ENCODE measurements at regions not wholly inside any gene's neighbourhood (a gene's known extent, or its start where the extent isn't known, plus 50 kb on each side); places are given as distances from the start of the nearest gene placed in this dataset.

DNA sequence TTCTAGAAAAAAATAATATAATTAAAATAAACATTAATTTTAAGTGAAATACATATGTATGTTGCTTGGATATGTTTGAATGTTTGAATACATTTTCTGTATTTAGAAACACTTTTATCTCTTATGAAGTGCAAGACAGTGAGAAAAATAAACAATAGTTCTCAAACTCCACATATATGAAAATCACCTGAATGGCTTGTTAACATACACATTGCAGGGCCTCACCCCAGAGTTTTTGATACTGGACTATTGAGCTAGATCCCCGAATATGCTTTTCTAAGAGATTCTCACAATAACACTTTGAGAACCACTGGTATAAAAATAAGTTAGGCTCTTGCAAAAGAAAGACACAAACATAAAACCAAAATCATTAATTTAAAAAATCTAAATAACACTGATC is 1570.3 kb upstream of the PRR20A start:
- Histone ChIP-seq H3K9me3 (no peaks in the 10 kb centered on the region), H3K27ac (no peak overlapping the region), H3K27me3 (no peaks in the 10 kb centered on the region), H3K4me1 (no peaks in the 10 kb centered on the region), H3K36me3 (replicated peaks in 1 of 2; ENCODE audit: insufficient read depth in 1 of 2, low read depth in 2 of 2) (no peaks in the 10 kb centered on the region), H3K4me3 (no peak overlapping the region)
- WGBS, 2 donors = 57 to 67% methylated on average over 1 of the region's 1 CpG
- intact Hi-C loops (cut with DNase I) = no loop called here
- ATAC-seq (no peak), DNase-seq (no peak)
- TF ChIP-seq POLR2A (IDR thresholded peaks at IDR 0.05) = no peak
- TF ChIP-seq, protein P1, sequence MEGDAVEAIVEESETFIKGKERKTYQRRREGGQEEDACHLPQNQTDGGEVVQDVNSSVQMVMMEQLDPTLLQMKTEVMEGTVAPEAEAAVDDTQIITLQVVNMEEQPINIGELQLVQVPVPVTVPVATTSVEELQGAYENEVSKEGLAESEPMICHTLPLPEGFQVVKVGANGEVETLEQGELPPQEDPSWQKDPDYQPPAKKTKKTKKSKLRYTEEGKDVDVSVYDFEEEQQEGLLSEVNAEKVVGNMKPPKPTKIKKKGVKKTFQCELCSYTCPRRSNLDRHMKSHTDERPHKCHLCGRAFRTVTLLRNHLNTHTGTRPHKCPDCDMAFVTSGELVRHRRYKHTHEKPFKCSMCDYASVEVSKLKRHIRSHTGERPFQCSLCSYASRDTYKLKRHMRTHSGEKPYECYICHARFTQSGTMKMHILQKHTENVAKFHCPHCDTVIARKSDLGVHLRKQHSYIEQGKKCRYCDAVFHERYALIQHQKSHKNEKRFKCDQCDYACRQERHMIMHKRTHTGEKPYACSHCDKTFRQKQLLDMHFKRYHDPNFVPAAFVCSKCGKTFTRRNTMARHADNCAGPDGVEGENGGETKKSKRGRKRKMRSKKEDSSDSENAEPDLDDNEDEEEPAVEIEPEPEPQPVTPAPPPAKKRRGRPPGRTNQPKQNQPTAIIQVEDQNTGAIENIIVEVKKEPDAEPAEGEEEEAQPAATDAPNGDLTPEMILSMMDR (IDR thresholded peaks at IDR 0.05) = no peak

DNA sequence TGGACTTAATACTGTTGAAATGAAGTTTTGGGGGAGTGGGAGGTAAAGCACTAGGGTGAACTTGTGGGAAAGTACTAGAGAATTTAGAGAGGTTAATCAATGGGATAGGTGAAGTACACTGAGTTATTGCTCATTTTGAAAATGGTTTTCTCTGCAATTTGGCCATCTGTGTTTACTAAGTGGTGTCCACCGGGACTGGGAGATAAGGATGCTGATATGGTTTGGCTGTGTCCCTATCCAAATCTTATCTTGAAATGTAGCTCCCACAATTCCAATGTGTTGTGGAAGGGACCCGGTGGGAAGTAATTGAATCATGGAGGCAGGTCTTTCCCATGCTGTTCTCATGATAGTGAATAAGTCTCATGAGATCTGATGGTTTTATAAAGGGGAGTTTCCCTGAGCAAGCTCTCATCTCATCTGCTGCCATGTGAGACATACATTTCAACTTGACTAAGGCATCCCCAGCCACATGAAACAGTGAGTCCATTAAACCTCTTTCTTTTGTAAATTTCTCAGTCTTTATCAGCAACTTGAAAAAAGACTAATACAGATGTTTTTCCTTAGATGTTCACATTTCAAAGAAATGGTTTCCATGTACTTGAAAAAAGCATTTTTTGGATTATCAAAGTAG is 1569.4 kb upstream of the PRR20A start:
- TF ChIP-seq, protein P1 (IDR thresholded peaks at IDR 0.05) = no peak
- Histone ChIP-seq H3K27ac (no peak overlapping the region), H3K27me3 (no peaks in the 10 kb centered on the region), H3K4me3 (no peak overlapping the region), H3K36me3 (replicated peaks in 1 of 2; ENCODE audit: insufficient read depth in 1 of 2, low read depth in 2 of 2) (no peaks in the 10 kb centered on the region), H3K9me3 (no peaks in the 10 kb centered on the region), H3K4me1 (no peaks in the 10 kb centered on the region)
- DNase-seq = no peak
- intact Hi-C loops (cut with DNase I) = no loop called here
- 19 to 33% methylated on average over 2 of the region's 2 CpGs for WGBS, 2 donors
- ATAC-seq = no peak

DNA sequence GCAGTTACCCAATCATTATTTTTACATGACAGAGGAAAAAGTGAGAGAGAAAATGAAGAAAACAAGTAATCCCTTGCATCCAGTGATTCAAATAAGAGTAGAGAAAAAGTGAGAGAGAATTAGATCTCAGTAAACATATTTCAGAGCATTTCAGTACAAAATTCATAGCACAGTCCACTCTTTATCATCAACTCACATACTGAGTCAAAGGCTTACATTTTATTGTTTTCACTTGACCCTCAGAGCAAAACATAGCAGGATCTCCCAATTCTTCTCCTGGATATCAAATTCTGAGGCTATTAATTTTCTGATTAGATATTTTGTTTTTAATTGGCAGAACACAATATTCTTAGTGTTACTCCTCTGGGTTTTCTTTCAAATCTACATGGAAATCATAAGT is 1568.3 kb upstream of the PRR20A start:
- intact Hi-C loops (cut with DNase I) = no loop called here

DNA sequence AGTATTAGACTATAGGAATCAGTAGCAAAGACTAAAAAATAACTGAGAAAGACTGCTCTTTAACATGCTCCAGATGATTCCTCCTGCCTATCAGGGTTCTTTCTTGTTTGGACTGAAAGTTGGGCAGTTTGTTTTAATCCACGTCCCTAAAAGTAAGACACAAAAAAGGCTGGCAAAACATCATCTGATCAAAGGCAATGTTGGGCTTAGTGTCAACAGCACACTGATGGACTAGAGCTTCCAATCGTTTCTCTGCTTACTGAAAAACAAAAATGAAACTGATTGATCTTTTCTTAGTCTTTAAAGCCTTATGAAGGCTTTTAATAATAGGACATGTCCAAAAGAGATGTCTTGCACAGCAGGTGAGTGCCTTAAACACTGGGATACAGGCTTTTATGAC is 1567.9 kb upstream of the PRR20A start:
- ATAC-seq = no peak
- Histone ChIP-seq H3K4me1 (no peaks in the 10 kb centered on the region), H3K9me3 (no peaks in the 10 kb centered on the region), H3K4me3 (no peak overlapping the region), H3K27ac (no peak overlapping the region), H3K27me3 (no peaks in the 10 kb centered on the region), H3K36me3 (replicated peaks in 1 of 2; ENCODE audit: insufficient read depth in 1 of 2, low read depth in 2 of 2) (no peaks in the 10 kb centered on the region)
- DNase-seq = no peak
- TF ChIP-seq, protein P1 (IDR thresholded peaks at IDR 0.05) = no peak
- TF ChIP-seq POLR2A (IDR thresholded peaks at IDR 0.05) = no peak
- 8 to 18% methylated on average over 2 of the region's 2 CpGs for WGBS, 2 donors
- intact Hi-C loops (cut with DNase I) = no loop called here

More for the DNA sequence above, 1568.3 kb upstream of the PRR20A start:
- TF ChIP-seq, protein P1 (IDR thresholded peaks at IDR 0.05) = no peak
- TF ChIP-seq POLR2A (IDR thresholded peaks at IDR 0.05) = no peak
- H3K4me3 ChIP-seq = no peak overlapping the region
- no peaks in the 10 kb centered on the region for H3K27me3 ChIP-seq
- H3K36me3 ChIP-seq (replicated peaks in 1 of 2; ENCODE audit: insufficient read depth in 1 of 2, low read depth in 2 of 2) = no peaks in the 10 kb centered on the region
- no peak overlapping the region for H3K27ac ChIP-seq
- no peaks in the 10 kb centered on the region for H3K4me1 ChIP-seq
- DNase-seq = no peak
- no peak for ATAC-seq
- H3K9me3 ChIP-seq = no peaks in the 10 kb centered on the region

DNA sequence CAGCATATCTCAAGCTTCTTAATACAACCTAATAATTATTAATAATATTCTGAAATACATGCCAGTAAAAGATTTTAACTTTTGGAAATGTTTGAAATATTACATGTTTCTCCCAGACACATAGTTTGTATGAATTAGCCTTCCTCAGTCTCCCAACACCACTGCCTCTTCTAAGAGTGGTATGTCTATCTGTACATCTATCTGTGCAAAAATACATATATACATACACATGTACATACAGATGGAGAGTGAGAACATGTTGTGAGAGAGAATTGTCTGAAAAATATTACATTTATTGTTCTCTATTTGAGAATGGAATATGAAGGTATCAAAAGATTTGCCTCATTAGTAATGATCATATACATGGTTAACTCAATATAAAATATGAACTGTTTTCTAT is 1567.2 kb upstream of the PRR20A start:
- no peak overlapping the region for H3K27ac ChIP-seq
- H3K36me3 ChIP-seq (replicated peaks in 1 of 2; ENCODE audit: insufficient read depth in 1 of 2, low read depth in 2 of 2) = no peaks in the 10 kb centered on the region
- DNase-seq = no peak
- H3K9me3 ChIP-seq = no peaks in the 10 kb centered on the region
- intact Hi-C loops (cut with DNase I) = no loop called here
- TF ChIP-seq, protein P1 (IDR thresholded peaks at IDR 0.05) = no peak
- TF ChIP-seq POLR2A (IDR thresholded peaks at IDR 0.05) = no peak
- H3K4me3 ChIP-seq = no peak overlapping the region
- H3K4me1 ChIP-seq = no peaks in the 10 kb centered on the region
- no peak for ATAC-seq
- no peaks in the 10 kb centered on the region for H3K27me3 ChIP-seq
